ENCODE measurements at regions not wholly inside any gene's neighbourhood (a gene's known extent, or its start where the extent isn't known, plus 50 kb on each side); places are given as distances from the start of the nearest gene placed in this dataset.

DNA sequence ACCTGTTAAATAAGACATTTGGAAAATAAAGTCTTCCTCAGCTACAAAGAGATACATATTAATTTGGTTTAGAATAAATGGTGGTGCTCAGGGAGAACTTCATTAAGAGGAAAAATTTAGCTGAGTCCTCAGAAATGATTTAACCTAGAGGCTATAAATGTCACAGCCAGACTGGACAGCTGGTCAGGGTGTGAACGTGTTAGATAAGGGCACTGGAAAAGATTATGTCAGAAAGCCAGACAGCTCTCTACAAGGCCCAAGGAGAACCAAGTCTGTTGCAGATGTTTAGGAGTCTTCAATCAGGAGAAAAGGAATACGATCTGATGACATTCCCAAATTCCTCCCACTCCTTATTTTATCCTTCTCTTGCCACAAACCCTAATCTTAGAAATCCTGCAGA is 265.2 kb downstream of the MAT2B start:
- DNase-seq (ENCODE audit: extremely low read depth in 1 of 2, low read depth in 1 of 2) = no peak

DNA sequence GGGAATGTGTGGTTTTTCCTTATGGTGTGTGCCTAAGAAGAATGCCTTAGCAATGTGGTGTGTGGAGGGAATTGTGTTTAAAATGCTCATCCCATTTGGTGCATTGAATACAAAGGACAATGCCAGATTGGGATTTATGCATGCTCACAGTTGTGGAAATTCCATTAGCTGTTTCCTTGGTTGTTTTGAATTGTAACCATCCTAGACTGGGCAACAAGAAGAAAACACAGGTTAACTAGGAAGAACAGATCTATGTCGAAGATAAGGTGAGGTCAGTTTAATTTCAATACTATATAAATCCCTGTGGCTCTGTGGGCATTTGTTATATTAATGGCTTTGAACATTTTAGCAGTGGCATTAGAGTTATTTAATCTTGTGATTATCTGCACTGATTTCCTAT is 266.8 kb downstream of the MAT2B start:
- DNase-seq (ENCODE audit: extremely low read depth in 1 of 2, low read depth in 1 of 2) = no peak

DNA sequence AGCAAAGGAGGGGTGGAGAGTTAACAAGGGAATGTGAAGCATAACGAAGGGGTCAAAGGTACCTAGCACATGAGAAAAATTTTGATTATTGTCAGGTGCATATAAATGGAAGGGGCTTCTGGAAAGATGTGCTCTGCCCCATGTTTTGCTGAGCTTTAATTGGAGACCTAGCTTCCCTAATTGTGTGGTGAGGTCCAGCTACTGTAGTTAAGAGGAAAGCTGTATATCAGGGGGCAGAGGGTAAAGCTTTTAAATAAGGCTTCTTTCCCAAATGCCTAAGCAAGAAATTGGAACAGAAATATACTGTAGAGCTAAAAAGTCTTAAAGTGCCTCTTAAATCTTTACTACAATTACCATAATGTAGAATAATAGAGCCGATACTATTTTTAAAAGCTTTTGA is 267.2 kb downstream of the MAT2B start:
- no peak for DNase-seq (ENCODE audit: extremely low read depth in 1 of 2, low read depth in 1 of 2)

DNA sequence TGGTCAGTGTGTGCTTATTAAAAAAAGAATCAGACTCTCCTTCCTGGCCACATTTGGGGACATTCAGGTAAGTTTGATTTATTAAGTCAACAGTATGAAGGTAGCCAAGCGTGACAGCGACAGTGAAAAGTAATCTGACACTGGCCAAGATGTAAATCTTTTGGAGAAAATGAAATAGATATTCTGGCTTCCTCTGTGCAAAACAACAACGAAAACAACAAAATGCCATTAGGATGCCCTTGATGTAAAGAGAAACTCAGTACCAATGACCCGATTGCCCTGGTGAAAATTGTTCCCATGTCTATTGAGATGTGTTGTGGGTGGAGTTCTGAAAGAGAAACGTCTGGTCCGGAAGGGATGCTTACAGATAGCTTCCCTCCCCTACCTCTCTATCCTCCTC is 267.8 kb downstream of the MAT2B start:
- no peak for DNase-seq (ENCODE audit: extremely low read depth in 1 of 2, low read depth in 1 of 2)

DNA sequence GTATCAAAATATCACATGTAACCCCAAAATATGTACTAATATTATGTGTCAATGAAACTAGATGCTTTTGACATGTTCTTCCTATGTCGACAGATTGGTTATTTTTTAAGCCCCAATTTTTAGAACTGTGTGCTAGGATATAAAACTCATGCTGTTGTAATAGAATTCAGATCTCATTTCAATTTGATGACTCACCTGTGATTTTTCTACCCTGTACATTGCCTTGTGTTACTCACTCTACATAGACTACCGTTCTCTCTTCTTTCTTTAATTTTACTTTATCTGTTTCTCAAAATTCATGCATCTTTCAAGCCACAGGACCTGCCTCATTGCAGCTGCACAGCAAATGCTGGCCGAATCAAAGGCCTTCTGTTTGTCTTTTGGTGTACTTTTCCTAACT is 284.5 kb downstream of the MAT2B start:
- no peak for DNase-seq (ENCODE audit: extremely low read depth in 1 of 2, low read depth in 1 of 2)

DNA sequence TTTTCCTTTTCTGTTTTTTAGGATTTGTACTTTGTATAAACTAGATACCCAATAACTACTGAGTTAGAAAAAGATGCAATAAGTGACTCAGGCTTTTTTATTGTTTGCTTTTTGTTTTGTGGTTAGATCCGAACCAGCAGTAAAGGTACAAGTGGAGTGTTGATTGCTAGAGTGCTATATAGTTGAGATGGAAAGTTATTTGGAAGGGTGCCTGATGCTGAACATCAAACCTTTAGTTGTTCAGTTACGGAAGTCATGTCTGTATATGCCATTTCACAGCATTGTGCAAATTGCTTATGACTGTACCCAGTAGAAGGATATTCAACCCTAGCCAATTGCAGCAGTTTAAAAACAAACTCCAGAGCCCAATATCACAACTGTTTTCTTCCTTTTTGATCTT is 285.1 kb downstream of the MAT2B start:
- DNase-seq (ENCODE audit: extremely low read depth in 1 of 2, low read depth in 1 of 2) = no peak

DNA sequence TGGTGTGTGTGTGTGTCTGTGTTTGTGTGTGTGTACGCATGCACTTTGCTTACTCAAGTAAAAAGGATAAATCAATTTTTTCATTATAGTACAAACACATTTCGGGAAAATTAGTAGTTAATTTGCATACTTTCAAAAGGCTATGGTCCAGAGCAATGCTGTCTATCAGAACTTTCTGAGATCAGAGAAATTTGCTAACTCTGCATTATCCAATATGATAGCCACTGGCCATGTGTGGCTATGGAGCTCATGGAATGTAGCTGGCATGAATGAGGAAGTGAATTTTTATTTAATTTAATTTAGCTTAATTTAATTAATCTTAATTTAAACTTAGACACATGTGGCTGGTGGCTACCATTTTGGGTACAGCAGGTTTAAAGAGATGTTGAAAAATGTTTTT is 289.6 kb downstream of the MAT2B start:
- no peak for DNase-seq (ENCODE audit: extremely low read depth in 1 of 2, low read depth in 1 of 2)

DNA sequence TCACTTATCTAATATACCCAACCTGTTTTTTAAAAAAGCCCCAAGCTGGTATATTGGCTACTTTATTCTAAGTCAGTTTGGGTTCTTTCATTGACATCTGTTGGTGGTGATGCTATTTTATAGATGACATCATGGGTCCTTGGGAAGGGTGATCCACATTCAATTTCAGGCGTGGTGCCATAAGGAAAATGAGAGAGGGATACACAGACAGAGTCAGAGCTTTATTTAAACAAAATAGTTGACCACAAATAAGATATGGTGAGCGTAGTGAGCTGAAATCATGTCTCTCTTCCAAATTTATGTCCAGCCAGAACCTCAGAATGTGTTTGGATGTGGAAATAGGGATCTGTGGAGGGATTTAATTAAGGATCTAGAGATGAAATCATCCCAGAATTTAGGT is 302.4 kb downstream of the MAT2B start:
- no peak for DNase-seq (ENCODE audit: extremely low read depth in 1 of 2, low read depth in 1 of 2)

DNA sequence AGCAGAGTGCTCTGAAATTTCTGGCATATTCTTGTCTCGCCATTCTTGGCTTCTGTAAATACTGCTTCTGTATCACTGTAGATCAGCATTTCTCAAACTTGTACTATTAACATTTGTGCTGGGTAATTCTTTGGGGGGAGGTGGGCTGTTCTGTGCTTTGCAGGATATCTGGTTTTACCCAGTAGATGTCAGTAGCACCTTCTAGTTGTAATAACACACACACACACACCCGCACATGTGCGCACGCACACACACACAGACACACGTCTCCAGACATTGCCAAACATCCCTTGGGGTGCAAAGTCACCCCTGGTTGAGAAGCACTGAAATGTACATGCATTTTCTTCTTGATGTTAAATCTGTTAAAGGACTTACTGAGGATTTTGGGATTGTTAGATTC is 304.1 kb downstream of the MAT2B start:
- DNase-seq (ENCODE audit: extremely low read depth in 1 of 2, low read depth in 1 of 2) = no peak

DNA sequence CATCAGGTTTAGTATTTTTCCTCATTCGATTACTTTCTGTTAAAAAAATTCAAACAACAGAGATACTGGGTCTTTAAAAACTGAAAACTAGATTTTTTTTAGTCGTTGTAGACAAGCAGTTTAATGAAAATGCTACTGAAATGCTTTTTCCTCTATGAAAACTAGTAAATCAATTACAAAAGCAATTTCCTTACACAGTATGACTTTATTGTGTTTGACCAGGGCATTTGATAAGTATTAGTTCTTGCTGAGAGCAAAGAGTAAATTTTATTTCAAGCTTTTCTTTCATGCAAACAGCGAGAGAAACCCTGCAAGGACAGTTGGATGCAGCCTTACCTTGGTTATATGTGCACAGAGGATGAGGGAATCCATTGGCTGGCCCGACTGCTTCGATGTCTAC is 308.5 kb downstream of the MAT2B start:
- DNase-seq (ENCODE audit: extremely low read depth in 1 of 2, low read depth in 1 of 2) = no peak

DNA sequence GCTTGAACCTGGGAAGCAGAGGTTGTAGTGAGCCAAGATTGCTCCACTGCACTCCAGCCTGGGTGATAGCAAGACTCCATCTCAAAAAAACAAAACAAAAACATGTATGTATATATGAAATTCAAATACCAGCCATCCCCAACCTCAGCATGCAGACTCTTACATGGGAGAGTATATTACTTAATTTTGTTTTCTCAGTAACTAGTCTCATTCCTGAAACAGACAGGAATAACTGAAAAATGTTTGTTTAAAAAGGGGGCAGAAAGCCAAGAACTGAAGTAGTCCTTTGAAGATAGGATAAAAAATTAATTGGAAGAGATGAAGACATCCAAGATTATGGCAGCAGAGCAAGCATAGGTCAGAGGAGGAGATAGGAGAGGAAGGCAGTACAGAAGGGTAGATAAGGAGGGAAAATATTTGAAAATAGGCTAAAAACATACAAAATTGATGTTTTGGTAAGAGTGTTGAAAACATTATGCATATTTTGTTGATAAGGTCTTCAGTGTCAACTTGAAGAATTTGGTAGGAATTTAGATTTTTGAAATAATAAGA is 309.9 kb downstream of the MAT2B start:
- DNase-seq (ENCODE audit: extremely low read depth in 1 of 2, low read depth in 1 of 2) = no peak

DNA sequence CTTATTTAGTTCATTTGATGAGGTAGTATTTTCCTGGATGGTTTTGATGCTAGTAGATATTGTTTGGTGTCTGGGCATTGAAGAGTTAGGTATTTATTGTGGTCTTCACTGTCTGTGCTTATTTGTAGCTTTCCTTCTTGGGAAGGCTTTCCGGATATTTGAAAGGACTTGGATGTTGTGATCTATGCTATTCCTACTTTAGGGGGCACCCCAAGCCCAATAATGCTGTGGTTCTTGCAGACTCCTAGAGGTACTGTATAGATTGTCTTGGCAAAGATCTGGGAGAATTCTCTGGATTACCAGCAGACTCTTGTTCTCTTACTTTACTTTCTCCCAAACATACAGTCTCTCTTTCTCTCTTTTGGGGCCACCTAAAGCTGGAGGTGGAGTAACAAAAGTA is 315.7 kb downstream of the MAT2B start:
- DNase-seq (ENCODE audit: extremely low read depth in 1 of 2, low read depth in 1 of 2) = no peak

DNA sequence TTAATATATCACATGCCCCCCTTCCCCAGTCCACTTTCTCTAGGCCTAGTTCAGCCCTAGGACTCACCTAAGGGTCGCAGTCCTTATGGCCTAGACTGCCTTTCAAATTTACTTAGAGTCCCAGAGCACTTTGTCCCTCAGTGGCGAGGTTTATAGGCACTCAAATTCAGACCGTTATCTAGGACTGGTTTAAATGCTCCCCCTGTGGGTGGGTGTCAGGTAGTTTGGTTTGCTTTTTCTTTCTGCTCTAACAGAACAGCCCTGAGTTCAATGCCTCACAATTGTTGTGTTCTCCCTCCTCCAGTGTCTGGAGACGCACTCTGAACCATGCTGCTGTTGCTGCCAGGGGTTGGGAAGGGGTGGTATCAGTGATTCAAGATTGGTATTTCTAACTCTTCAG is 317.1 kb downstream of the MAT2B start:
- no peak for DNase-seq (ENCODE audit: extremely low read depth in 1 of 2, low read depth in 1 of 2)

DNA sequence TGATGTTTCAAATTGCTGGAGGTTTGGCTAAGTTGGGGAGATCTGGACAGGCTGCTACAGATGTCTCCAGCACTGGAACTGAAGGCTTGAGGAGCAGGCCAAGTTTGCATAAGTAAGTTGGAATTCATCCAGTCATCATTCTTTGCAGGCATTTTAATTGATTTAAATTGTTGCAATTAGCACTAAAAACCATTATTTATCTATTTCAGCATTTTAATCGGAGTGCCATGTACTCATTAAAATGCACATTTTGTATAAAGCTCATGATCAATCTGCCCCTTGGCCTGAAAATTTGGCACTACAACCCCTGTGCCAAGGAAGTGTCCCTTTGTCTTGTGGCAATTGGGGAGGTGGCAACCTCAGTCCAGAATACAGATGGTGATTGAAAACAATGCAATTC is 320.2 kb downstream of the MAT2B start:
- no peak for DNase-seq (ENCODE audit: extremely low read depth in 1 of 2, low read depth in 1 of 2)

DNA sequence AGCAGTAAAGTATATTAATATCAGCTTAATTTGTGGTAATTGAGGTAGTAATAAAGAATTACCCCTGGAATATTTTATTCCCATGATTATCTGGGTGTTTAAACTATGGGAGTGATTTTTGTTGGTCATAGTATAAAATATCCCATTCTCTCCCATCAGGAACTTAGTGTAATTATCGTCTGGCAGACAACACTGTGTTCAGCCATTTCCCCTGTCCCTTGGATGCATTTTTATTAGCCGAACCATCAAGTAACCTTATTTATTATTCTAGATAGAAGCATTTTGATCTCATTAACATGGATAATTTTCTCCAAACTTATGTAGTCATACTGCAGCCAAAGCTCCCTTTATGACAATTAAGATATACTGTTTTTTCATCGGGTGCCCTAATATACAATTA is 320.8 kb downstream of the MAT2B start:
- DNase-seq (ENCODE audit: extremely low read depth in 1 of 2, low read depth in 1 of 2) = no peak

DNA sequence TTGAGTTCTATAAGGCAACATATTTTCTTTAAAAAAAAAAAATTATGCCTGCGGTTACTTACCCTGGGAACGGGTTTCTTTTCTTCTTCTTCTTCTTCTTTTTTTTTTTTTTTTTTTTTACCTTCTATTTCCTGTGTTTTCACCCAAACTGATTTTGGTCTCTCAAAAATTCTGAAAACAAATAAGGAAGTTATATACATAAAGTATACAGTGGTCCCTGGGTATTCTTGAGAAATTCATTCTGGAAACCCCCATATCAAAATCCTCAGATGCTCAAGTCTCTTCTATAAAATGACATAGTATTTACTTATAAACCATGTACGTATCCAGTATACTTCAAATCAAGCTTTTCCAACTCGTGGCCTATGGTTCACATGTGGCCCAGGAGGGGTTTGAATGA is 326.7 kb downstream of the MAT2B start:
- DNase-seq (ENCODE audit: extremely low read depth in 1 of 2, low read depth in 1 of 2) = no peak

DNA sequence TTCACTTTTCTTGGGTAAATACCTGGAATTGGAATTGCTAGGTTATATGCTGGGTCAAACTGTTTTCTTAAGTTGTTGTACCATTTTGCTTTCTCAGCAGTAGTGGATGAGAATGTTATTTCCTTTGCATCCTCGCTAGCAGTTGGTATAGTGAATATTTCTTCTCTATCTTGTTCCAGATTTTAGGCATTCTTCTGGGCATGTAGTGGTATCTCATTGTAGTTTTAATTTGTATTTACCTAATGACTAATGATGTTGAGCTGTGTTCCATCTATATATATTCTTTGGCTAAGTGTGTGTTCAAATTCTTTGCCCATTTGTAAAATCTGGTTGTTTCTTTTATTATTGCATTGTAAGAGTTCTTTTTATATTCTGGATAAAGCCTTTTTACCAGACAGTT is 333.3 kb downstream of the MAT2B start:
- no peak for DNase-seq (ENCODE audit: extremely low read depth in 1 of 2, low read depth in 1 of 2)

DNA sequence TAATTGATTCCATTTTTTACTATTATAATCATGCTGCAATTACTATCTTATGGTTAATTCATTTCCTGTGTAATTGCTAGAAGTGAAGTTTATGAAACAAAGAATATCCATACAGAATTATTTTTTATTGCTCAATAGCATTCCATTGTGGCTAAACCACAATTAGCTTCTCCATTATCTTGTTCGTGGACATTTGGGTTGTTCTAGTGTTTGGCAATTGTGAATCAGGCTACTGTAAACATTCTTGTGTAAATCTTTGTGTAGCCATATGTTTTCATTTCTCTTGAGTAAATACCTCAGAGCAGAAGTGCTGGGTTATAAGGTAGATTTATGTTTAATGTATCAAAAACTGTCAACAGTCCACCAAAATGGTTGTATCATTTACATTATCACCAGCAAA is 341.1 kb downstream of the MAT2B start:
- no peak for DNase-seq (ENCODE audit: extremely low read depth in 1 of 2, low read depth in 1 of 2)

DNA sequence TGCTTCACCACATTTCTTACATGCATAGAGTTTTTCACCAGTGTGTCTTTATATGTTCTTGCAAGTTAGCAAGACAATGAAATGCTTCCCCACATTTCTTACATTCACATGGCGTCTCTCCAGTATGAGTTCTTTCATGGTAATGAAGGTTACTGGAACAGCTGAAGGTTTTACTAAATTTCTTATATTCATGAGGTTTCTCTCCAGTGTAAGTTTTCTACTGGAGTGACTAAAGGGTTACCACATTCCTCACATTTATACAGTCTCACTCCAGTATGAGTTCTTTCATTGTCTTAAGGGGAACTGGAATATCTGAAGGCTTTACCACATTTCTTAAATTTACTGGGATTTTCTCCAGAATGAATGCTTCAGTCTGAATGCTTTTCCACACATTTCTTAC is 350.3 kb downstream of the MAT2B start:
- DNase-seq (ENCODE audit: extremely low read depth in 1 of 2, low read depth in 1 of 2) = no peak

DNA sequence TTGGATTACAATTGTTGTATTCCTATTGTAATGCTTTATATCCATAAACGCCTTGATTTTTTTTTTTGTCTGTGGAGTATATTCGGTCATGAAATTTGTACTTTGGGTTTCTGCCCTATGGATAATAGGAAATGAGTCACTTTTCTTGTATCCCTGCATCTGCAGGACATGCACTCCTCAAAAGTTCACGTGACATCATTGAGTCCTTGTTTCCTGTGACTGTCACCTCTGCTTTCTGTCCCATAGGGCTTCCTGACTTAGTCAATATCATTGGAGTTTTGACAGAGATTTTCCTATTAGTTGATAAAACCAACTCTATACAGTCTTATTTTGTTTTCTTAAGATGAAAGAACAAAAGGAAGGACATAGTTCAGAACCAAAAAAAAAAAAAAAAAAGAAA is 356.3 kb downstream of the MAT2B start:
- DNase-seq (ENCODE audit: extremely low read depth in 1 of 2, low read depth in 1 of 2) = no peak

DNA sequence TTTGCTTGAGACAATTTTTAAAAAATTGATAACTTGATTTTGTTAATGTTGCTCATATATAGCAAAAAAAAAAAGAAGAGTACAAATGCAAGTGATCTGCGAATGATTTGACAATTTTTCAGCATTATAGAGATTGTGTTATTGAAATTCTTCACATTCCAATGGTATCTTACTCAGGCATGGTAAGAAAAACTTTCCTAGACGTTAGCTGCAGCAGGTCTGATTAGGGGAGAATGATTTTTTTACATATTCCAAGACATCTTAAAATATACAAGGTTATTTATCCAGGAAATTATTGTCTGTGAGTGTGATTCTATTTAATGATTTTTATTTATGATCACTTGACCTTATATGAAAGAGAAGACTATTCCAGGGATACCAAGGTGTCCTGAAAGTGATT is 361.9 kb downstream of the MAT2B start:
- no peak for DNase-seq (ENCODE audit: extremely low read depth in 1 of 2, low read depth in 1 of 2)

DNA sequence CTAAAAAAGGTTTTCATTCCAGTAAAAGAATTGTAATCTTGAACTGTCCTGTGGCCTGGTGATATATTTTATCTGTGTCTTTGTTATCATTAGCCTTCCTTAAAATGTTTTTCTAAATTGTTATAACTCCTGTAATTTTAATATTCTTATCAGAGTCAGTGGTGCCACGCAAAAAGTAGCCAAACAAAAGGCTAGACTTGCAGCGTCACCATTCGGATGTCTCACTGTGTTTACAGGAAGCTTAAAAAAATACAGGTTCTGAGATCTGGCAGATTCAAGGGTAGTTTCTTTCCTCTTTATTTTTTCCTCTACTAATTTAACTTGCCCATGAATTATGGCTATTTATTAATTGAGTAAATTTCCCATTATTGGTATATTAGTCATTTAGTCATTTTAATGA is 362.3 kb downstream of the MAT2B start:
- no peak for DNase-seq (ENCODE audit: extremely low read depth in 1 of 2, low read depth in 1 of 2)

DNA sequence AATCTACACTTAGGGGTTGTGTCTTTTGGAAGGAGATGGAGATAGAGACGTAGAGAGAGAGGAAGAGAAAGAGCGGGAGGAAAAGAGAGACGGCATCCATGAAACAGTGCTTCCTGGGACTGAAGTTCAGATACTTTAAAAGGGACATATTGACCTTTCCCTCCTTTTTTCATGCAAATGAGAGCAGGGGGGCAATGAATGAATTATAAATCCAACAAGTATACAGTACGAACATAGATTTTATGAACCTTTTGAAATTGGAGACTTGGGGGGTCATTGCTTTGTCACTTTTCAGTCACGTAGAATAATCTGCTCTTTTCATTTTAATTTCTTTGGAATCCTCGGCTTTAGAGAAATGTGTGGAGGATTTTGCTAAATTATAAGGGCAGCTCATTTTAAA is 364.2 kb downstream of the MAT2B start:
- DNase-seq (ENCODE audit: extremely low read depth in 1 of 2, low read depth in 1 of 2) = no peak

DNA sequence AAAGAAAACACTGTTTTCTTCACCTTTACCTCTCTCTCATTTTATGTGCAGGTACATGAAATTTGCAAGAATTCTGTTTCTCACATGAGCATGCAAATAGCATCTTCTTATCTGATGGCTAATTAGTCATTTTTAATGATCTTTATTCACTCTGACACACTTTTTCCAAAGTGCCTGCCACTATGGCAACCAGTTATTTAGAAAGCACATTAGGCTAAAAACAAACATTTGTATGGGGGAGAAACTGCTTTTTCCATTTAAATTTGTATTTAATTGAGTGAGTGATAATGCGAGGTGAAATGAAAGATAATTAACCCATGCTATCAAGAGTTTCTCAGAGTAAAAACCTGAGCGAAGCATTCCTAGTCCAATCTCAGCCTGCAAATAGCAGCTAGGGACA is 365.0 kb downstream of the MAT2B start:
- no peak for DNase-seq (ENCODE audit: extremely low read depth in 1 of 2, low read depth in 1 of 2)
